ENCODE measurements at regions not wholly inside any gene's neighbourhood (a gene's known extent, or its start where the extent isn't known, plus 50 kb on each side); places are given as distances from the start of the nearest gene placed in this dataset.

DNA sequence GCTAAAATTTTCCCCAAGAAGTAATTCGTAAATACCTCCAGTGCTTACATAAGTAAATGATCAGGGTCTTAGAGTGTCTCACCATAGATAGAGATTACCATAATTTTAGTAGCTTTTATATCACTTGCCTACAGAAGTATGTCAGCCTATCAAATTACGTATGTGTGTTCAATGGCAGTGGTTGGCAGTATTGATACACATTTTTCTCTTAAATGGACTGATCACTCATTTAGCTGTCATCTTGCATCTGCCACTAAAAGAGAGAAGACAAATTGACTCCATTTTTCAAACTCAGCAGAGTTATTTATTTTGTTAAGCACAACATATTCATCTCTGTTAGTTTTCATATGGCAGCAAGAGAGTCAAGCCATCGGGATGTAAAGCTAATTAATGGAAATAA, 413.1 kb upstream of the CLEC14A start:
- TF ChIP-seq SP1 (IDR thresholded peaks at IDR 0.05; ENCODE audit: low read depth) (no peak), POLR2AphosphoS5 (IDR thresholded peaks at IDR 0.05; ENCODE audit: low read depth, low read length) (no peak), POLR2A (IDR thresholded peaks at IDR 0.05; ENCODE audit: borderline replicate concordance, extremely low read depth, insufficient read depth, insufficient read length) (no peak), EZH2 (IDR thresholded peaks at IDR 0.05) (no peak), CEBPB (IDR thresholded peaks at IDR 0.05; ENCODE audit: low read depth) (no peak), EZH2phosphoT487 (IDR thresholded peaks at IDR 0.05; ENCODE audit: borderline replicate concordance) (no peak), SIN3A (IDR thresholded peaks at IDR 0.05; ENCODE audit: low read depth) (no peak), ZFX (IDR thresholded peaks at IDR 0.05) (no peak), EGR1 (IDR thresholded peaks at IDR 0.05; ENCODE audit: low read depth) (no peak), ZNF274 (IDR thresholded peaks at IDR 0.05; ENCODE audit: low read depth, low read length) (no peak), YY1 (IDR thresholded peaks at IDR 0.05; ENCODE audit: extremely low read depth, insufficient replicate concordance, low read depth, low read length) (no peak)
- TF ChIP-seq, protein P1, sequence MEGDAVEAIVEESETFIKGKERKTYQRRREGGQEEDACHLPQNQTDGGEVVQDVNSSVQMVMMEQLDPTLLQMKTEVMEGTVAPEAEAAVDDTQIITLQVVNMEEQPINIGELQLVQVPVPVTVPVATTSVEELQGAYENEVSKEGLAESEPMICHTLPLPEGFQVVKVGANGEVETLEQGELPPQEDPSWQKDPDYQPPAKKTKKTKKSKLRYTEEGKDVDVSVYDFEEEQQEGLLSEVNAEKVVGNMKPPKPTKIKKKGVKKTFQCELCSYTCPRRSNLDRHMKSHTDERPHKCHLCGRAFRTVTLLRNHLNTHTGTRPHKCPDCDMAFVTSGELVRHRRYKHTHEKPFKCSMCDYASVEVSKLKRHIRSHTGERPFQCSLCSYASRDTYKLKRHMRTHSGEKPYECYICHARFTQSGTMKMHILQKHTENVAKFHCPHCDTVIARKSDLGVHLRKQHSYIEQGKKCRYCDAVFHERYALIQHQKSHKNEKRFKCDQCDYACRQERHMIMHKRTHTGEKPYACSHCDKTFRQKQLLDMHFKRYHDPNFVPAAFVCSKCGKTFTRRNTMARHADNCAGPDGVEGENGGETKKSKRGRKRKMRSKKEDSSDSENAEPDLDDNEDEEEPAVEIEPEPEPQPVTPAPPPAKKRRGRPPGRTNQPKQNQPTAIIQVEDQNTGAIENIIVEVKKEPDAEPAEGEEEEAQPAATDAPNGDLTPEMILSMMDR (IDR thresholded peaks at IDR 0.05 in 2 of 3, conservative IDR thresholded peaks at IDR 0.05 in 1 of 3; ENCODE audit: borderline replicate concordance in 1 of 3, insufficient read depth in 1 of 3, low read depth in 2 of 3, low read length in 2 of 3), result no peak
- TF ChIP-seq, protein P2, sequence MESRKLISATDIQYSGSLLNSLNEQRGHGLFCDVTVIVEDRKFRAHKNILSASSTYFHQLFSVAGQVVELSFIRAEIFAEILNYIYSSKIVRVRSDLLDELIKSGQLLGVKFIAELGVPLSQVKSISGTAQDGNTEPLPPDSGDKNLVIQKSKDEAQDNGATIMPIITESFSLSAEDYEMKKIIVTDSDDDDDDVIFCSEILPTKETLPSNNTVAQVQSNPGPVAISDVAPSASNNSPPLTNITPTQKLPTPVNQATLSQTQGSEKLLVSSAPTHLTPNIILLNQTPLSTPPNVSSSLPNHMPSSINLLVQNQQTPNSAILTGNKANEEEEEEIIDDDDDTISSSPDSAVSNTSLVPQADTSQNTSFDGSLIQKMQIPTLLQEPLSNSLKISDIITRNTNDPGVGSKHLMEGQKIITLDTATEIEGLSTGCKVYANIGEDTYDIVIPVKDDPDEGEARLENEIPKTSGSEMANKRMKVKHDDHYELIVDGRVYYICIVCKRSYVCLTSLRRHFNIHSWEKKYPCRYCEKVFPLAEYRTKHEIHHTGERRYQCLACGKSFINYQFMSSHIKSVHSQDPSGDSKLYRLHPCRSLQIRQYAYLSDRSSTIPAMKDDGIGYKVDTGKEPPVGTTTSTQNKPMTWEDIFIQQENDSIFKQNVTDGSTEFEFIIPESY (IDR thresholded peaks at IDR 0.05; ENCODE audit: extremely low read depth, insufficient replicate concordance, low read length), result no peak

All from HCT116 (cell line).